NCI-H128 (cell line): ENCODE measurements at regions not wholly inside any gene's neighbourhood (a gene's known extent, or its start where the extent isn't known, plus 50 kb on each side); places are given as distances from the start of the nearest gene placed in this dataset.
A peak's percentile ranks its signal among the peaks of the same experiment; 100 is the strongest.
"Not testable (repeated sequence)": the region's sequence is repeated elsewhere in the genome, so short reads cannot be mapped to it uniquely, and the experiment has no call there.

Experiments used
- DNase-seq: peaks from one replicate; lab custom pipeline; 2025; ENCODE audit not compliant: unreplicated experiment; lab: John Stamatoyannopoulos, UW

- DNase-seq: no peak
These were observed 84.7 kb downstream of the RBBP6 start for GRCh38 chr16:24624102-24624501.

DNA sequence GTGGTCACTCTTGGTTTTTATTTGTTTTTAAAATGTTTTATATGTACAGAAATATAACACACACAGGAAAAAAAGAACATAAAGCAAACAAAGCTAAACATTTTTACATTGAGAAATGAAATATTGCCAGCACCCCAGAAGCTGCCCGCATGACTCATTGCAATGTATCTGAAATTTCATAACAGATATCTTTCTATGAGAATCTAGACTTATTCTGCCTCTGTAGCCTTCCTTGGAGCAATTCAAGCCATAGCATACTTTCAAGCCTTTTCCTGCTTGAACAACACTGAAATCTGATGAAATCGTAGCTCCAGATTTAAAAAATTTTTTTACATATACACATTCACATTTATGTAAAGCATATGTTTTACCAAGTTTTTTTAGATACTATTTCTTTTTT lies 86.9 kb downstream of the RBBP6 start:
- no peak for DNase-seq

DNA sequence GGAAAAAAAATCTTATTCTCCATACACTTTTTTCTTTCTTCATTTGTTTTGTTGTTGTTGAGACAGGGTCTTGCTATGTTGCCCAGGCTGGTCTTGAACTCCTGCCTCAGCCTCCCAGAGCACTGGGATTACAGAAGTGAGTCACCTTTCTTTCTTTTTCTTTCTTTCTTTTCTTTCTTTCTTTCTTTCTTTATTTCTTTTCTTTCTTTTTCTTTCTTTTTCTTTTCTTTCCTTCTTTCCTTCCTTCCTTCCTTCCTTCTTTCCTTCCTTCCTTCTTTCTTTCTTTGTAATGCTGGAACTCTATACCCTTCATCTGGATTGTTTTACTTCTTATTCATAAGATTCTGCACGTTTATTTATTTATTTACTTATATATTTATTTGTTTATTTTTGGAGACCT lies 94.5 kb upstream of the TNRC6A start:
- no peak for DNase-seq

DNA sequence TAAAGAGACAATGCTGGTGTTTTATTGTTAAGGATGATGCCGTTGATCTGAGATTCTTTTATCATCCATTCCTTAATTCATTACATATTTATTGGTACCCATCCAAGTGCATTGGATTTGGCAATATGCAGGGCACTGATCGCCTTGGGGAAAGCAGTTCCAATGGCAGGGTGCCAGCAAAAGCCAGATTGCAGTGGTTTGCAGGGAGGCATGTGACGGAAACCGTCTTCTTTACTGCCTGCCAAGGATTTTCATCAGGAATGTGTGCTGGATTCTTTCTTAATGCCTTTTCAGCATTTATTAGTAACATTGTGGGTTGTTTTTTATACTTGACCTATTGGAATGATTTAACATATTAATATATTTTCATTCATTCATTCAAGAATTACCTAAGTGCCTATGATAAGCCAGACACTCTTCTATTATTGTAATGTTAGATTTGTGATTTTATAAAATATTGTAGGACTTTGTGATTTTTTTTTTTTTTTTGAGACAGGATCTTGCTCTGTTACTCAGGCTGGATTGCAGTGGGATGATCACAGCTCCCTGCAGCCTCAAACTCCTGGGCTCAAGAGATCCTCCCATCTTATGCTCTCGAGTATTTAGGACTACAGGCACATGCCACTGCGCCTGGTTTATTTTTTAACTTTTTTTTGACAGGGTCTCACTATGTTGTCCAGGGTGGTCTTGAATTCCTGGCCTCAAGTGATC lies 93.4 kb upstream of the TNRC6A start:
- DNase-seq: no peak

- DNase-seq: no peak
These were observed 89.7 kb upstream of the TNRC6A start for GRCh38 chr16:24639769-24640168.

DNA sequence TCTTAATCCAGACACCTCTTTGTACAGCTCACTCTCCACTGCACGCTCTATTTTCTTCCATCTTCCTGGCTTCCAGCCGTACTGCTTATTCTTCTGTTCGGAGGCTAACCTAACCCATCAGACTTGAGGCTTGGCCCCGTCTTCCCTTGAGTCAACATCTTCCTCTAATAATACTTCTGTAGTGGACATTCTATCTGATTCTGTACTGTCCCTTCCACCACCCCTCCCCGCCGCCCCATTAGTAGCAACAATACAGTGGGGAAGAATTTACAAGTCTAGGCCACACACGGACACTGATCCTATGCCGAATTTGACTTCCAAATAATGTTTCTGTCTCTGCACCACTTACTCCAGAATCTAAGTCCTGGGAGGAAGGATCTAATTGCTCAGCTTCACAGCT lies 86.0 kb upstream of the TNRC6A start:
- DNase-seq: no peak

- DNase-seq: no peak
These were observed 83.5 kb upstream of the TNRC6A start for GRCh38 chr16:24645739-24646645.

GRCh38 chr16:24646646-24646995 lies 82.8 kb upstream of the TNRC6A start:
- DNase-seq: no peak

- no peak for DNase-seq
These were observed 77.2 kb upstream of the TNRC6A start for GRCh38 chr16:24652209-24652712.

DNA sequence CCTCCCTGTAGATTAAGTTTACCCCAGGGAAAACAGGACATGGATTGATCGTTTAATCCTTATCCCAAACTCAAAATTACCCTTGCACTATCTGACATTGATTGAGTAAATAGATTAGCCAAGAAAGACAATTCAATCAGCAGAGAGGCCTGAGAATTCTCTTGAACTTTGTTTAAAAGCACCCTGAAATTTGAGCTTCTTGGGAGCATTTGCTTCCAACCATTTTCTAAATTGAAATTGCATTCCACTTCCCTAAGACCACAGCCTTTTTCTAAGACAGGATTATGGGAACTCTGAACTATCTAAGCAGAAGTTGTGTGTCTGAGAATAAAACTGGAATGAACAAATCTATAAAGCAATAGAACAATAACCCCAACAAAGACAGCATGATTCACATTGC lies 76.6 kb upstream of the TNRC6A start:
- no peak for DNase-seq

DNA sequence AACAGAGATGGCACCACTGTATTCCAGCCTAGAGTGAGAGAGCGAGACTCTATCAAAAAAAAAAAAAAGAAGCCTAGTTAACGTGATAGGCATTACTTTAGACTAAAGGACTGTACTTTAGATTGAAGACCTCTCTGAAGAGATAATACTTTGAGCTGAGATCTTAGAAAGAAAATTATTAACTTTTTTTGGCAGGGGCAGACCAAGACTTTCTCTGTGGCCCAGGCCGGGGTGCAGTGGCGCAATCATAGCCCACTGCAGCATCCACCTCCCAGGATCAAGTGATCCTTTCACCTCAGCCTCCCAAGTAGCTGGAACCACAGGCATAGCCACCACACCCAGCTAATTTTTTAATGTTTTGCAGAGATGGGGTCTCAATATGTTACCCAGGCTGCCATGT lies 75.7 kb upstream of the TNRC6A start:
- DNase-seq: no peak

DNA sequence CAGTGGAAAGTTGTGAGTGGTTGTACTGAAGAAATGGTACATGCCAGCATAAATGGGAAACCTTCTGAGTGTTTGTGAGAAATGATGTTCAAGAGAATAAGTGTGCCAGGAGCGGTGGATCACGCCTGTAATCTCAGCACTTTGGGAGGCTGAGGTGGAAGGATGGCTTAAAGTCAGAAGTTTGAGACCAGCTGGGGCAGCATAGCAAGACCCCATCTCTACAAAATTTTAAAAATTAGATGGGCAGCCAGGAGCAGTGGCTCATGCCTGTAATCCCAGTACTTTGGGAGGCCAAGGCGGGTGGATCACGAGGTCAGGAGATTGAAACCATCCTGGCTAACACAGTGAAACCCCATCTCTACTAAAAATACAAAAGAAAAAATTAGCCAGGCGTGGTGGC lies 63.5 kb upstream of the TNRC6A start:
- not testable (repeated sequence) for DNase-seq

GRCh38 chr16:24667244-24667764 lies 62.1 kb upstream of the TNRC6A start:
- no peak for DNase-seq

DNA sequence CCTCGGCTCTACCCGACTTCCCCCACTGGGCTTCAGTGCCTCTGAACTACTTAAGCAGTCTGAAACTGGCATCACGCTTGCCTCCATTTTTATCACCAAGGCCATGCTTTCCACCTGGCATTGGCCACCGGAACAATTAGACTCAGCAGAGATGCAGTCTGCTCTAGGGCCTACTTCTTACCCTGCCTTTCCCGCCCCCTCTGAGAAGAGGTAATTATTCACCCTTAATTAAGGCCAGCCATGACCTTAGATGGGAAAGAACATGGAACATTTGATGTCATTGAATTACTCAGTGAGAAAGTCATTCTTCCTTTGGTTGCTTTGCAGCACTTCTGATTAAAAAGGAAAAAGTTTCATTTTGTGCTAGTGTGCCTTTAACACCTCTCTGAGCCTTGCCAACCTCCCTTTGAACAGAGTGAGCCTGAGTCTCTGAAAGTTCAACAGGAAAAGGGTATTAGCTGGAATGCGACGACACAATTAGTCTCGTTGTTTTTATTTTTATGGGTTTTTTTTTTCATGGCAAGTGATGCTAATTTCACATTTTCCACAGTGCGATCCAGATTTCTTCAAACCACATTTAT lies 60.9 kb upstream of the TNRC6A start:
- DNase-seq: no peak

GRCh38 chr16:24670623-24671454 lies 58.6 kb upstream of the TNRC6A start:
- peak; percentile 21 for DNase-seq

DNA sequence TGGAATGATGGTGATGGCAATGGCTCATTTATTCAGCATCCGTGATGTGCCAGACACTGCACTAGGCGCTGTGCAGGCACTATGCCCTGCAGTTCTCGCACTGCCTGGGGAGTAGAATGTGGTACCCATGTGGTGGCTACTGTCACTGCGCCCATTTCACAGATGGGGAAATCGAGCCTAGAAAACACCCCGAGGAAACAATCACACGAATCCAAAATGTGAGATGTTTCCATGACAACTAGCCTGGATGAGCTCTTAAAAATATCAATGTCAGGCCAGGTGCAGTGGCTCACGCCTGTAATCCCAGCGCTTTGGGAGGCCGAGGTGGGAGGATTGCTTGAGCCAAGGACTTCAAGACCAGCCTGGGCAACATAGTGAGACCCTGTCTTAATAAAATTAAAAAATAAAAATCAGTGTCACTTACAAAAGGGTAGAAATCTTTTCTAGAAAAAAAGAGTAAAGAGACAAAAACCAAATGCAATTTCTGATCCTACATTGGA lies 57.9 kb upstream of the TNRC6A start:
- no peak for DNase-seq

DNA sequence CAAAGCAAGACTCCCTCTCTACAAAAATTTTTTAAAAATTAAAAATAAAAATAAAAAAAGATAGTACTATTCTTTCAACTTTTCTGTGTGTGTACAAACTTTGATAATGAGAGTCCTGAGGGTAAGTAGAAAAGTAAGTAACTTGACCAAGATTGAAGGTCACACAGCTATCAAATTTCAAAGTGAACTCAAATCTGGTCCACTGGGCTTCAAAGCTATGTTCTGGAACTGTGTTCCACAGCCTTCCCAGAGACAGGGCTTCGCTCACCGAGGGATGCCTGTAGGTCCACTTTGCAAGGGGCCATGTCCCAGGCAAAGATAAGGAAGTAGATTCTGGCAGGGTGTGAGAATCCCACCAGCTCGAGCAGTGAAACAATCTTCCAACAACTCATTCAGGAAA lies 56.3 kb upstream of the TNRC6A start:
- DNase-seq: no peak

DNA sequence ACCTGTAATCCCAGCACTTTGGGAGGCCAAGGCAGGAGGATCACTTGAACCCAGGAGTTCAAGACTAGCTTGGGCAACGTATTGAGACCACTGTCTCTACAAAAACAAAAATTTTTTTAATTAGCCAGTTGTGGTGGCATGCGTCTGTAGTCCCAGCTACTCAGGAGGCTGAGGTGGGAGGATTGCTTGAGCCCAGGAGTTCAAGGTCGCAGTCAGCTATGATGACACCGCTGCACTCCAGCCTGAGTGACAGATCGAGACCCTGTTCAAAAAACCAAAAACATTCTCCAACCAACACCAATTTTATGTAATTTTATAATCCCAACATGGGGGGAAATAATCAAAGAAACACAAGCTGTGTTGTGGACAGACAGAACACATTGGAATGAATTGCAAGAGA lies 54.6 kb upstream of the TNRC6A start:
- DNase-seq: no peak

DNA sequence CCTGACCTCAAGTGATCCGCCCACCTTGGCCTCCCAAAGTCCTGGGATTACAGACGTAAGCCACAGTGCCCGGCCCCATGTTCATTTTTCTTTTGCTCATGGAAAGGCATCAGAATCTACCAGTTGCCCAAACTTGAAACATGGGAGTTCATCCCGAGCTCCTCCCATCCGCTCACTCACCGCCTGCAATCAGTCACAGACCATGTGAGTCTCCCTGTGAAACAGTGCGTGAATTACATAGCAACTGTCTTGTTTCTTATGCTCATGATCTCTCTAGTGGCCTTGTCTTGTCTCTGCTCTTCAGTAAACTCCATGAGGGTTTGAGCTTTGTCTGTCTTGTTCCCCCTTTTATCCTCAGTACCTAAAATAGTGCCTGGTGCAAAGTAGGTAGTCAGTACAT lies 52.1 kb upstream of the TNRC6A start:
- DNase-seq: no peak
